Trophoblast cell (in vitro differentiated cells and primary cell): ENCODE measurements at regions not wholly inside any gene's neighbourhood (a gene's known extent, or its start where the extent isn't known, plus 50 kb on each side); places are given as distances from the start of the nearest gene placed in this dataset.

ENCODE experiments used
- DNase-seq, 2 donors: peaks; one replicate each; pipeline ENCODE4 v3.0.0-alpha.2; 2016
- H2AFZ ChIP-seq: 2 replicates; pipeline ENCODE4 v1.6.1; 2013; ENCODE audit warnings: low read length, moderate library complexity, mild to moderate bottlenecking; ENCODE audit not compliant: insufficient read depth, poor library complexity
- H2AK5ac ChIP-seq: 2 replicates; pipeline ENCODE4 v1.6.1; 2013; ENCODE audit warnings: mild to moderate bottlenecking, low read length
- H2BK120ac ChIP-seq: 2 replicates; pipeline ENCODE4 v1.6.1; 2013; ENCODE audit warnings: low read length, mild to moderate bottlenecking, moderate library complexity; ENCODE audit not compliant: insufficient read depth, poor library complexity
- H2BK12ac ChIP-seq: 2 replicates; pipeline ENCODE4 v1.6.1; 2013; ENCODE audit warnings: mild to moderate bottlenecking, low read length, moderate library complexity
- H2BK5ac ChIP-seq: 2 replicates; pipeline ENCODE4 v1.6.1; 2013; ENCODE audit warnings: low read length, low read depth, moderate library complexity, mild to moderate bottlenecking; ENCODE audit not compliant: poor library complexity
- H3K14ac ChIP-seq: 2 replicates; pipeline ENCODE4 v1.6.1; 2013; ENCODE audit warnings: mild to moderate bottlenecking, low read length
- H3K18ac ChIP-seq: 2 replicates; pipeline ENCODE4 v1.6.1; 2013; ENCODE audit warnings: mild to moderate bottlenecking, low read length
- H3K23ac ChIP-seq: 2 replicates; pipeline ENCODE4 v1.6.1; 2013; ENCODE audit warnings: low read length
- H3K27ac ChIP-seq: 2 replicates; pipeline ENCODE4 v1.5.1; 2013; ENCODE audit warnings: low read depth, mild to moderate bottlenecking, inconsistent platforms, low read length, moderate library complexity
- H3K27me3 ChIP-seq: 2 replicates; pipeline ENCODE4 v1.6.1; 2013; ENCODE audit warnings: inconsistent platforms, mild to moderate bottlenecking, low read length, moderate library complexity; ENCODE audit not compliant: insufficient read depth
- H3K36me3 ChIP-seq, 2 experiments: 1 replicate in 1 of 2; 2 replicates in 1 of 2; pipeline ENCODE4 v1.6.1; 2013; ENCODE audit warnings: low read length in 2 of 2, mild to moderate bottlenecking in 2 of 2, moderate library complexity in 1 of 2; ENCODE audit not compliant: insufficient read depth in 2 of 2, control insufficient read depth in 1 of 2
- H3K4ac ChIP-seq: 2 replicates; pipeline ENCODE4 v1.6.1; 2013; ENCODE audit warnings: low read depth, mild to moderate bottlenecking, low read length, moderate library complexity
- H3K4me1 ChIP-seq, 2 experiments: 1 replicate in 1 of 2; 2 replicates in 1 of 2; pipeline ENCODE4 v1.6.1; 2013; ENCODE audit warnings: low read length in 2 of 2, mild to moderate bottlenecking in 2 of 2, moderate library complexity in 1 of 2; ENCODE audit not compliant: insufficient read depth in 2 of 2, control insufficient read depth in 1 of 2
- H3K4me2 ChIP-seq: 2 replicates; pipeline ENCODE4 v1.6.1; 2013; ENCODE audit warnings: inconsistent platforms, mild to moderate bottlenecking, low read length, moderate library complexity
- H3K4me3 ChIP-seq: 2 replicates; pipeline ENCODE4 v1.5.1; 2013; ENCODE audit warnings: mild to moderate bottlenecking, low read depth, low read length, inconsistent platforms
- H3K79me1 ChIP-seq: one replicate; pipeline ENCODE4 v1.6.1; 2013; ENCODE audit warnings: low read length
- H3K79me2 ChIP-seq: 2 replicates; pipeline ENCODE4 v1.6.1; 2013; ENCODE audit warnings: low read length, mild to moderate bottlenecking; ENCODE audit not compliant: control insufficient read depth, insufficient read depth, poor library complexity
- H3K9ac ChIP-seq: 2 replicates; pipeline ENCODE4 v1.6.1; 2013; ENCODE audit warnings: mild to moderate bottlenecking, low read length
- H3K9me3 ChIP-seq: 2 replicates; pipeline ENCODE4 v1.6.1; 2013; ENCODE audit warnings: low read depth, mild to moderate bottlenecking, control low read depth, inconsistent platforms, low read length; ENCODE audit not compliant: insufficient read depth
- H4K12ac ChIP-seq: 2 replicates; pipeline ENCODE4 v1.6.1; 2013; ENCODE audit warnings: low read depth, mild to moderate bottlenecking, low read length, moderate library complexity
- H4K8ac ChIP-seq: 2 replicates; pipeline ENCODE4 v1.6.1; 2013; ENCODE audit warnings: low read depth, mild to moderate bottlenecking, low read length, moderate library complexity
- H4K91ac ChIP-seq: one replicate; pipeline ENCODE4 v1.6.1; 2013; ENCODE audit warnings: low read depth, mild to moderate bottlenecking, low read length, moderate library complexity
- WGBS: extraction: QIAGEN DNeasy Blood & Tissue Kit; methylation state at CpG from one replicate; pipeline ENCODE4 v1.1.7; 2013; ENCODE audit warnings: missing lambda C conversion rate; ENCODE audit not compliant: insufficient read length, insufficient coverage; ENCODE audit errors: extremely low coverage; 5-methylcytosine and 5-hydroxymethylcytosine counted together

DNA sequence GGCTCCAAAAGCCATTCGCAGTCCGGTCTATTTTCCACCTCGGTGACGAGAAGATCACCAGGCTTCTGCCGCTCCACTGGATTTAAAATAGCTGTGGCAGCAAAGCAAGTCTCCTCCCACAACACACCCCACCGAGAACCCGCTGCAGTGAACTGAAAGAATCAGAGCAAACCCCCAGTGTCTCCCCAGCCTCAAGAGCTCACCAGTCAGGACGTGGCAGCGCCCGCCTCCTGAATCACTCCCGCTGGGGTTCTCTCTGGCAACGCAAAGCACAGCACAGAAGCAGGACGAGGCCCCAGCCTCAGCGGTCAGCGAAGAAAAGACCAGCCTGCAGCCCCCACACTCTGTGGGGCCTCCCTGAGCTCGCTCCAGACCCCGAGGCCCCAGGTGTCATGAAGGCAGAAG, 126.1 kb upstream of the PPP2R2D start:
- H3K27me3 ChIP-seq = no peaks in the 10 kb centered on the region

DNA sequence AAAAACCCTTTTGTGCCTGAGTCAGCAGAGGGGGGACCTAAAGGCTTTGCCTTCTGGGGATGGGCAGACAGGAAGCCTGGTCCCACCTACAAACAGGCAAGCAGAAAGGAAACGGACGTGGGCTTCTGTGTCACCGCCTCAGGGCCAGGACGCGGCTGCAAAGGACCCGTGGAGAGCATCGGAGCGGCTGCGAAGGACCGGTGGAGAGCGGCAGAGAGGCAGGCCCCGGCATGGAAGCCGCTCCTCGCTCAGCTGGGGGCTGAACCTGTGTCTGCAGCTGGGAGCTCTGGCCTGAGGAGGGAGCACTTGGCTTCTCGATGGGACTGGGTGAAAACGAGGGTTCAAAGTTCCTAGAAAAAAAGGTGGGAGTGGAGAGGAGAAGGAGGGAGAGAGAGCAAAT, 125.4 kb upstream of the PPP2R2D start:
- H3K27ac ChIP-seq = no peak overlapping the region
- H2BK12ac ChIP-seq = no peak overlapping the region
- no peak overlapping the region for H3K23ac ChIP-seq
- H3K79me1 ChIP-seq = no peaks in the 10 kb centered on the region
- no peak overlapping the region for H3K18ac ChIP-seq
- no peak for DNase-seq
- no peak overlapping the region for H3K9ac ChIP-seq
- no peak overlapping the region for H3K4ac ChIP-seq
- no peak overlapping the region for H2BK120ac ChIP-seq
- no peak overlapping the region for H2AK5ac ChIP-seq
- H3K9me3 ChIP-seq = peaks cover 44% of the 10 kb centered on the region
- no peak overlapping the region for H4K91ac ChIP-seq
- WGBS = no CpG with 5 or more reads among the region's 16 CpGs
- no peaks in the 10 kb centered on the region for H3K4me1 ChIP-seq
- no peak overlapping the region for H3K14ac ChIP-seq
- no peak overlapping the region for H4K12ac ChIP-seq
- H3K36me3 ChIP-seq = no peaks in the 10 kb centered on the region
- no peak overlapping the region for H2AFZ ChIP-seq
- no peak overlapping the region for H3K4me3 ChIP-seq
- H2BK5ac ChIP-seq = no peak overlapping the region
- no peaks in the 10 kb centered on the region for H3K27me3 ChIP-seq
- no peak overlapping the region for H4K8ac ChIP-seq
- no peak overlapping the region for H3K4me2 ChIP-seq
- H3K79me2 ChIP-seq = no peaks in the 10 kb centered on the region

More for the DNA sequence above, 126.1 kb upstream of the PPP2R2D start:
- H4K91ac ChIP-seq = no peak overlapping the region
- H3K79me2 ChIP-seq = no peaks in the 10 kb centered on the region
- no CpG with 5 or more reads among the region's 17 CpGs for WGBS
- H3K9me3 ChIP-seq = peaks cover 37% of the 10 kb centered on the region
- H3K4me2 ChIP-seq = no peak overlapping the region
- H2BK12ac ChIP-seq = no peak overlapping the region
- H4K8ac ChIP-seq = no peak overlapping the region
- no peak overlapping the region for H2BK5ac ChIP-seq
- no peak overlapping the region for H3K18ac ChIP-seq
- no peak overlapping the region for H3K4ac ChIP-seq
- H3K4me3 ChIP-seq = no peak overlapping the region
- no peak overlapping the region for H2BK120ac ChIP-seq
- H3K9ac ChIP-seq = no peak overlapping the region
- H3K14ac ChIP-seq = no peak overlapping the region
- no peak for DNase-seq
- no peaks in the 10 kb centered on the region for H3K4me1 ChIP-seq
- H2AFZ ChIP-seq = no peak overlapping the region
- H3K79me1 ChIP-seq = no peaks in the 10 kb centered on the region
- H3K36me3 ChIP-seq = no peaks in the 10 kb centered on the region
- H3K27ac ChIP-seq = no peak overlapping the region
- H2AK5ac ChIP-seq = no peak overlapping the region
- H3K23ac ChIP-seq = no peak overlapping the region
- H4K12ac ChIP-seq = no peak overlapping the region

DNA sequence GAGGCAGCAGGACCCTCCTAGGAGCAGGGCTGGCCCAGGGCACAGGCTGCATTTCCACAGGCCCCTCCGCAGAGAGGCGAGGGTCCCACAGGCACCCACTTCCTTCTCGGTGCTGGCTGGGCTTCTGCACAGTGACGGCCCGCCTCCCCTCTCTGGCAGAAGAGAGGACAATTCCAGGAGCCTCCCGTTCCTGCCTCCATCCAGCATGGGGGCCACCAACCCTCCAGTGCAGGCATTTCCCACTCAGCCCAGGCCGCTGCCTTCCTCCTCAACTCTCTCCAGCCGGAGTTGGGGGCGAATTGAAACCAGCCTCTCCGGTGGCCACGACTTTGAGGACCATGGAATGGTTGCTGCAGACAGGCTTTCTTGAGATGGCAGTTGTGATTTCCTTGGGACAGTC, 125.0 kb upstream of the PPP2R2D start:
- H3K23ac ChIP-seq = no peak overlapping the region
- no peak overlapping the region for H2AK5ac ChIP-seq
- no peak overlapping the region for H3K4me3 ChIP-seq
- no CpG with 5 or more reads among the region's 11 CpGs for WGBS
- H4K12ac ChIP-seq = no peak overlapping the region
- no peak overlapping the region for H2BK5ac ChIP-seq
- H3K4ac ChIP-seq = no peak overlapping the region
- H3K14ac ChIP-seq = no peak overlapping the region
- H4K8ac ChIP-seq = no peak overlapping the region
- H2BK120ac ChIP-seq = no peak overlapping the region
- no peaks in the 10 kb centered on the region for H3K79me2 ChIP-seq
- H3K18ac ChIP-seq = no peak overlapping the region
- no peak overlapping the region for H3K4me2 ChIP-seq
- no peak overlapping the region for H2AFZ ChIP-seq
- no peak overlapping the region for H3K27ac ChIP-seq
- H3K4me1 ChIP-seq = no peaks in the 10 kb centered on the region
- no peak overlapping the region for H2BK12ac ChIP-seq
- no peaks in the 10 kb centered on the region for H3K36me3 ChIP-seq
- peaks cover 45% of the 10 kb centered on the region for H3K9me3 ChIP-seq
- no peak for DNase-seq
- no peak overlapping the region for H4K91ac ChIP-seq
- no peaks in the 10 kb centered on the region for H3K27me3 ChIP-seq
- no peaks in the 10 kb centered on the region for H3K79me1 ChIP-seq
- no peak overlapping the region for H3K9ac ChIP-seq

DNA sequence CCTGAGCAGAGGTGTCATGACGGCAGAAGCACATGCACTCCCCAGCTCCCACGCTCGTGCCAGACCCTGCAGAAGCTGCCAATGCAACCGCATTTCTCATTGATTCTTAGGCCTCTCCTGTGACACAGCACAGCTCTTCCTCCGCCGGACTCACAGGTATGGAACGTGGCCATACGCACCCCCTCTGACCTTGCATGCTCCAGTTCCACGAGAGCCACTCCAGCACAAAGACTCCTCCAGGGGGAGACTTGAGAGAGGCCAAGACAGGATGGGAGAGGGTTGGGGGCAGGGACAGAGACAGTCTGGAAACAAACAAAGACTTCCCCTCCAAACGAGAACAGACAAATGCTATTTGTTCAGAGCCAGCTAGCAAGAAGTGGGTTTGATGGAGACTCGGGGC, 124.3 kb upstream of the PPP2R2D start:
- Histone ChIP-seq H2BK5ac (no peak overlapping the region), H3K27me3 (no peaks in the 10 kb centered on the region), H4K91ac (no peak overlapping the region), H3K23ac (no peak overlapping the region), H3K4me3 (no peak overlapping the region), H3K36me3 (no peaks in the 10 kb centered on the region), H3K79me2 (no peaks in the 10 kb centered on the region), H2BK120ac (no peak overlapping the region), H3K27ac (no peak overlapping the region), H3K9me3 (peaks cover 47% of the 10 kb centered on the region), H4K12ac (no peak overlapping the region), H3K14ac (no peak overlapping the region), H3K79me1 (no peaks in the 10 kb centered on the region), H3K4me1 (no peaks in the 10 kb centered on the region), H4K8ac (no peak overlapping the region), H3K9ac (no peak overlapping the region), H3K4ac (no peak overlapping the region), H2AK5ac (no peak overlapping the region), H3K4me2 (no peak overlapping the region), H2BK12ac (no peak overlapping the region), H2AFZ (no peak overlapping the region), H3K18ac (no peak overlapping the region)
- no peak for DNase-seq
- no CpG with 5 or more reads among the region's 11 CpGs for WGBS
